ENCODE measurements at regions not wholly inside any gene's neighbourhood (a gene's known extent, or its start where the extent isn't known, plus 50 kb on each side); places are given as distances from the start of the nearest gene placed in this dataset.

DNA sequence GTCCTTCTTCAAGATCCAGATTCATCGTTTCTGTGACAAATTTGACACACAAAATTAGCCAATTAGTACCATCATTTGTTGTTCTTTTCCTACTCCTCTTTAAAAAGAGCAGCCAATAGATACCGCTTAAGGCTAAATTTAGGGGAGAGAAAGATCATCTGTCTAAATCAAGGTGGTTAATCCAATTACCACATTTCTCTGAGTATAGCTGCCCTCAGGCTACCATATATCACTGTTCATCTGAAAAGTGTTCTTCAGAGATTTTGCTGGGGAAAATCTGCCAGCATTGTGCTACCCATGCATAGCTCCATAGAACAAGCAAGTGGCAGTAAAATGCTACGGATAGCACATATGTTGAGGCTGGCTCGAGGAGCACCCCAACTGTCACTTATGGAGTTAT is 110.3 kb upstream of the ESRRG start:
- TF ChIP-seq, protein P1, sequence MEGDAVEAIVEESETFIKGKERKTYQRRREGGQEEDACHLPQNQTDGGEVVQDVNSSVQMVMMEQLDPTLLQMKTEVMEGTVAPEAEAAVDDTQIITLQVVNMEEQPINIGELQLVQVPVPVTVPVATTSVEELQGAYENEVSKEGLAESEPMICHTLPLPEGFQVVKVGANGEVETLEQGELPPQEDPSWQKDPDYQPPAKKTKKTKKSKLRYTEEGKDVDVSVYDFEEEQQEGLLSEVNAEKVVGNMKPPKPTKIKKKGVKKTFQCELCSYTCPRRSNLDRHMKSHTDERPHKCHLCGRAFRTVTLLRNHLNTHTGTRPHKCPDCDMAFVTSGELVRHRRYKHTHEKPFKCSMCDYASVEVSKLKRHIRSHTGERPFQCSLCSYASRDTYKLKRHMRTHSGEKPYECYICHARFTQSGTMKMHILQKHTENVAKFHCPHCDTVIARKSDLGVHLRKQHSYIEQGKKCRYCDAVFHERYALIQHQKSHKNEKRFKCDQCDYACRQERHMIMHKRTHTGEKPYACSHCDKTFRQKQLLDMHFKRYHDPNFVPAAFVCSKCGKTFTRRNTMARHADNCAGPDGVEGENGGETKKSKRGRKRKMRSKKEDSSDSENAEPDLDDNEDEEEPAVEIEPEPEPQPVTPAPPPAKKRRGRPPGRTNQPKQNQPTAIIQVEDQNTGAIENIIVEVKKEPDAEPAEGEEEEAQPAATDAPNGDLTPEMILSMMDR (IDR thresholded peaks at IDR 0.05), result no peak
- TF ChIP-seq POLR2A (IDR thresholded peaks at IDR 0.05), result no peak
- intact Hi-C loops (cut with DNase I; ENCODE audit: low total_unique reads), result no loop called here
- no peak overlapping the region for H3K4me3 ChIP-seq (ENCODE audit: low read depth, poor library complexity, severe bottlenecking)
- WGBS, 2 donors, result 42 to 57% methylated on average over 4 of the region's 4 CpGs
- no peak for DNase-seq (ENCODE audit: low spot score in 2 of 2)

DNA sequence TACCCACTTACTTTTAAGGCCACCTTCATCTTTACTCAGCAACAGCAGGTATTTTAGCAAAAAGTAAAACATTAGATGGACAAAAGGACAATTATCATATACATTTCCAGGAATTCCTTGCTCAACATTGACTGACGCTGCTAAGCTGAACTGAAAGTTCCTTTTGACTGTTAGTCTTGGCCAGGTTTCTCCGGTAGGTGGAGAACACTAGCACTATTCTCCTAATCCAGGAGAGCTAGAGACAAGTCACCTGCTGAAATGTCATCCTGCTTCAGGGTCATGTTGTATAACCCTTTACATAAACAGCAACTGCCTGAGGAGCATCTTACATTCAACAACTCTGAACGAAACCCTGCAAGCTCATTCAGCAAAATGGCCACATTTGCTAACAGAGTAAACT is 109.0 kb upstream of the ESRRG start:
- WGBS, 2 donors, result 74 to 78% methylated on average over 3 of the region's 3 CpGs
- no peak for DNase-seq (ENCODE audit: low spot score in 2 of 2)
- intact Hi-C loops (cut with DNase I; ENCODE audit: low total_unique reads), result no loop called here
- no peak overlapping the region for H3K4me3 ChIP-seq (ENCODE audit: low read depth, poor library complexity, severe bottlenecking)
- TF ChIP-seq POLR2A (IDR thresholded peaks at IDR 0.05), result no peak
- TF ChIP-seq, protein P1 (IDR thresholded peaks at IDR 0.05), result no peak

DNA sequence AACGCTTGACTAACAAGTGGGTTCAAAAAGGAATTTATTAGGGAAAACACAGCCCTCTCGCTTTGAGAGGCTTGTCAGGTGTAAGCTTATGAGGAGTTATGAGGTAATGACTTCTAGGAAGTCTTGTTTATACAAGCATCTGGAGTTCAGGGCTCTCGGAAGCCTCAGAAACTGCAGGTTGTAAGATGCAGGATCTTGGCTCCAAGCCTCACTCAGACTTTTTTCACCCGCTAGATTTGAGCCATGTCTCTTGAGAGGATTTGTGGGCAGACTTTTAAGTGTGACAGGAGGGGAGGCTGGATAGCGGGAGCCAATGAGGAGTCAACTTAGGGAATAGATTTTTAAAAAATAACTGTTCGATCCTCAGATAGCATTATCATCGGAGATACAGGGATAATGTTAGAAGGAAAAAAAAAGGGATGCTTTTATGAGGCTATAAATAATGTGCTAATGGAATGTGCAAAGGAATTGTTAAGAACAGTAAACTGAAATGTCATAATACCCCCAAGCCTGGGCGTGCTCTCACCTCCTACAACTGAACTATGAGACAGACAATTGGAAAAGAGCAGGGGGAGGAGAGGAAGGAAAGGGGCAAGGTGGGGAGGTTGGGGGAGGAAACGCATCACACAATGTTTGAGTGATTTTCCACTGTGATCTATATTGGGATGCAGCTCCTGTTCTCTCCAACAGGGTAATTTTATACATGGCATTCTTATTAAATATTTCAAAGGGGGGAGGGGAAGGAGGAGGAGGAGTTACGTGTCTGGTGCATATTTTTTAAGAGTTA is 107.4 kb upstream of the ESRRG start:
- 36% methylated on average over 10 of the region's 10 CpGs for WGBS, 2 donors
- intact Hi-C loops (cut with DNase I; ENCODE audit: low total_unique reads), result no loop called here
- DNase-seq (ENCODE audit: low spot score in 2 of 2), result no peak

DNA sequence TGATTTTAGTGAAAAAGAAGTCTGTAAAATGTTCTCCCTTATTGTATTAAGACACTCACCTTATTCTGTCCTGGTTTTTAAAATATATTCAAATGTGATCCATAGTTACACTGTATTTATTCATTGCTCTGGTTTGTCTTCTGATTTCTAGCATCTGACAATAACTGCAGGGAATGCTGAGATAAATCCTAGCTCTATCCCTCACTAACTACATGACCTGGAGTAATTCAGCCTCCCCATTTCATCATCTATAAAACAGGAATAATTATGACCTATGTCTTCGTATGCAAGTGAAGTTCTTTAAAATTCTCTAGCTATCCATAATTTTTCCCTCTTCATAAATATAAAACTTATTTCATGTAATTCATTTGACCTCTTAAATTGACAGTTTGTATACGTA is 104.0 kb upstream of the ESRRG start:
- 84 to 86% methylated on average over 2 of the region's 2 CpGs for WGBS, 2 donors
- no peak overlapping the region for H3K4me3 ChIP-seq (ENCODE audit: low read depth, poor library complexity, severe bottlenecking)
- intact Hi-C loops (cut with DNase I; ENCODE audit: low total_unique reads), result no loop called here
- no peak for TF ChIP-seq POLR2A (IDR thresholded peaks at IDR 0.05)
- TF ChIP-seq, protein P1 (IDR thresholded peaks at IDR 0.05), result no peak
- no peak for DNase-seq (ENCODE audit: low spot score in 2 of 2)

More for the DNA sequence above, 107.4 kb upstream of the ESRRG start:
- no peak for TF ChIP-seq POLR2A (IDR thresholded peaks at IDR 0.05)
- TF ChIP-seq, protein P1 (IDR thresholded peaks at IDR 0.05), result no peak
- H3K4me3 ChIP-seq (ENCODE audit: low read depth, poor library complexity, severe bottlenecking), result no peak overlapping the region

DNA sequence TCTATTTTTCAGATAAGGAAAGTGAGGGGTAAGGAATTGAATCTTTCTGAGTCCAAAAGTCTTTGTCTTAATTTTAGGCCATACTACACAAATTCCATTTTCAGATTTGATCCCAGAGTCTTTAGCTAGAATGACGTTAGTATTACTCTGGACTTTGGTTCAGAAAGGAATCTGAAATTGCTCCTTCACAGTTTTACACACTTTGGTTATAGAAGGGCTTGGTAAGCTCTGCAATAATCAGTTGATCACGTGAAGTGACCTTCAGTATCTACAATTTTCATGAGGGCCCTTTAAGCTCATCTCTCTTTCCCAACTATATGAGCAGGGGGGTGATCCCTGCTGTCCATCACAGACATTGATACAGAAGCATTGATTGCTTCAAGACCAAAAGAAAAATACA is 103.4 kb upstream of the ESRRG start:
- no peak for TF ChIP-seq POLR2A (IDR thresholded peaks at IDR 0.05)
- TF ChIP-seq, protein P1 (IDR thresholded peaks at IDR 0.05), result no peak
- DNase-seq (ENCODE audit: low spot score in 2 of 2), result no peak
- H3K4me3 ChIP-seq (ENCODE audit: low read depth, poor library complexity, severe bottlenecking), result no peak overlapping the region
- 76 to 88% methylated on average over 2 of the region's 2 CpGs for WGBS, 2 donors
- intact Hi-C loops (cut with DNase I; ENCODE audit: low total_unique reads), result no loop called here

DNA sequence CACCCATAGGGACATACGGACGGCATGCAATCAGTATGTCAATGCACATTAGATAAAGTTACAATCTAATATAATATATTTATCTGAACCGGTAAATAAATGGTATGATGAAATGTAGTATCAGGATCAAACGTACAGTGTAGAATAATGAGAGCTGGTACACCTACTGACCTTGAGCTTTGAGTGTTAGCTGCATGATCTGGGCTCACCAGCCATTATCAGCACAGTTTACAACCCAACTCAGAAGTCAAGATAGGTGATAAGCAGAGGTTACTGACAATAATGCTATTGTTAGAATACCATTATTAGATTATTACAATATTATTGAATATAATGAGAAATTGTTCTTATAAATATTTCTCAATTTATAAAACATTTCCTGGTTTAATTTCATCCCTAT is 103.0 kb upstream of the ESRRG start:
- H3K4me3 ChIP-seq (ENCODE audit: low read depth, poor library complexity, severe bottlenecking), result no peak overlapping the region
- intact Hi-C loops (cut with DNase I; ENCODE audit: low total_unique reads), result no loop called here
- TF ChIP-seq POLR2A (IDR thresholded peaks at IDR 0.05), result no peak
- TF ChIP-seq, protein P1 (IDR thresholded peaks at IDR 0.05), result no peak
- WGBS, 2 donors, result 85 to 89% methylated on average over 4 of the region's 4 CpGs
- no peak for DNase-seq (ENCODE audit: low spot score in 2 of 2)
